CD8-positive, alpha-beta memory T cell (primary cell): ENCODE measurements at regions not wholly inside any gene's neighbourhood (a gene's known extent, or its start where the extent isn't known, plus 50 kb on each side); places are given as distances from the start of the nearest gene placed in this dataset.
A peak's percentile ranks its signal among the peaks of the same experiment; 100 is the strongest.
"Not testable (repeated sequence)": the region's sequence is repeated elsewhere in the genome, so short reads cannot be mapped to it uniquely, and the experiment has no call there.

ENCODE experiments used
- CTCF ChIA-PET: fragments of 350-600 bp; sonication (Branson Sonifier 250); formaldehyde crosslinking; loops from one replicate; lab custom pipeline; 2021; ENCODE audit warnings: antibody characterized with exemption; lab: Charles Lee
- POLR2A ChIA-PET: fragments of 350-600 bp; sonication (Branson Sonifier 250); formaldehyde crosslinking; loops from one replicate; lab custom pipeline; 2021; ENCODE audit warnings: antibody characterized with exemption; lab: Charles Lee
- DNase-seq, 5 donors: peaks; one replicate each; pipeline versions ENCODE4 v3.0.0 to v3.0.0-alpha.2; 2020 to 2022; ENCODE audit warnings: mixed read lengths in 1 of 5
- H3K27ac ChIP-seq: one replicate; pipeline ENCODE4 v1.7.0; 2013; ENCODE audit warnings: low read depth, mild to moderate bottlenecking, low read length, moderate library complexity
- H3K27me3 ChIP-seq: 2 replicates; pipeline ENCODE4 v1.7.0; 2013; ENCODE audit warnings: low read length, mild to moderate bottlenecking; ENCODE audit not compliant: insufficient read depth, poor library complexity, severe bottlenecking
- H3K36me3 ChIP-seq: 2 replicates; pipeline ENCODE4 v1.7.0; 2013; ENCODE audit warnings: mild to moderate bottlenecking, low read length, moderate library complexity; ENCODE audit not compliant: insufficient read depth
- H3K4me1 ChIP-seq: 2 replicates; pipeline ENCODE4 v1.7.0; 2013; ENCODE audit warnings: mild to moderate bottlenecking, low read length, moderate library complexity; ENCODE audit not compliant: insufficient read depth
- H3K4me3 ChIP-seq: 2 replicates; pipeline ENCODE4 v1.7.0; 2013; ENCODE audit warnings: mild to moderate bottlenecking, low read length
- H3K9me3 ChIP-seq: 2 replicates; pipeline ENCODE4 v1.7.0; 2013; ENCODE audit warnings: mild to moderate bottlenecking, low read length
- H3K27ac Mint-ChIP-seq, 8 donors: one replicate each; pipeline ENCODE4 v1.8.0; 2020 to 2021; ENCODE audit warnings: mixed read lengths in 8 of 8, mild to moderate bottlenecking in 6 of 8, inconsistent platforms in 3 of 8, moderate library complexity in 3 of 8
- H3K27me3 Mint-ChIP-seq, 2 donors: one replicate each; pipeline ENCODE4 v1.8.0; 2020 to 2021; ENCODE audit warnings: mixed read lengths in 2 of 2, mild to moderate bottlenecking in 1 of 2, moderate library complexity in 1 of 2
- H3K36me3 Mint-ChIP-seq, 3 donors: one replicate each; pipeline ENCODE4 v1.8.0; 2020 to 2021; ENCODE audit warnings: mixed read lengths in 3 of 3, inconsistent platforms in 1 of 3, mild to moderate bottlenecking in 1 of 3
- H3K4me1 Mint-ChIP-seq, 3 donors: one replicate each; pipeline ENCODE4 v1.8.0; 2020 to 2021; ENCODE audit warnings: mixed read lengths in 3 of 3, inconsistent platforms in 1 of 3, mild to moderate bottlenecking in 1 of 3
- H3K4me3 Mint-ChIP-seq, 7 donors: one replicate each; pipeline ENCODE4 v1.8.0; 2020 to 2021; ENCODE audit warnings: mixed read lengths in 7 of 7, mild to moderate bottlenecking in 6 of 7, moderate library complexity in 4 of 7, inconsistent platforms in 2 of 7
- H3K9me3 Mint-ChIP-seq, 5 donors: one replicate each; pipeline ENCODE4 v1.8.0; 2020 to 2022; ENCODE audit warnings: mixed read lengths in 5 of 5, mild to moderate bottlenecking in 3 of 5, moderate library complexity in 2 of 5, inconsistent platforms in 1 of 5

DNA sequence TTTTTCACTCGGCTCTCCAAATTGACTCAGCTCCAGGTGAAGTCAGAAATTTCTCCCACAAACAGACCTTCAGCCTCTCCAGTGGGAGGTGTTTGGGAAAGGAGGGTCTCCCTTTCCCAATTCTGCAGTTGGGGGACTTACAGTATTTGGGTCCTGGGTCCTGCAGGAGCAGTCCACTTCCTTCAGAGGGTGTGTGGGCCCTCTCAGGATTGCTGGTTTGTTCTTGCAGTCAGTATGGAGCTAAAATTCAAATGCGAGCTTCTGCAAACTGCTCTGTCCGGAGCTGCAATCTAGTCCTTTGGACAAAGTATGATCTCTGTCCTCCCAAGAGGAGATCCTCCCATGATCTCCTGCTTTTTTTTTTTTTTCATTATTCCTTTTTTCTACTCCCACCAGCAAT lies 87.9 kb upstream of the MSTN start:
- no peak overlapping the region for H3K4me3 ChIP-seq
- ChIA-PET CTCF (no interaction called here), POLR2A (no interaction called here)
- no peaks in the 10 kb centered on the region for H3K27me3 ChIP-seq
- DNase-seq, result no peak
- H3K27me3 Mint-ChIP-seq, result peaks cover 3 to 6% of the 10 kb centered on the region in 2 donors
- H3K9me3 Mint-ChIP-seq, result peaks cover 13 to 33% (median 24%) of the 10 kb centered on the region in 5 donors
- peaks cover 0 to 7% (median 0%) of the 10 kb centered on the region in 3 donors for H3K4me1 Mint-ChIP-seq
- no peaks in the 10 kb centered on the region for H3K4me1 ChIP-seq
- H3K27ac Mint-ChIP-seq, result no peak overlapping the region
- no peak overlapping the region for H3K27ac ChIP-seq
- H3K36me3 Mint-ChIP-seq, result peaks cover 0 to 6% (median 2%) of the 10 kb centered on the region in 3 donors
- H3K36me3 ChIP-seq, result no peaks in the 10 kb centered on the region
- no peaks in the 10 kb centered on the region for H3K9me3 ChIP-seq
- no peak overlapping the region for H3K4me3 Mint-ChIP-seq

DNA sequence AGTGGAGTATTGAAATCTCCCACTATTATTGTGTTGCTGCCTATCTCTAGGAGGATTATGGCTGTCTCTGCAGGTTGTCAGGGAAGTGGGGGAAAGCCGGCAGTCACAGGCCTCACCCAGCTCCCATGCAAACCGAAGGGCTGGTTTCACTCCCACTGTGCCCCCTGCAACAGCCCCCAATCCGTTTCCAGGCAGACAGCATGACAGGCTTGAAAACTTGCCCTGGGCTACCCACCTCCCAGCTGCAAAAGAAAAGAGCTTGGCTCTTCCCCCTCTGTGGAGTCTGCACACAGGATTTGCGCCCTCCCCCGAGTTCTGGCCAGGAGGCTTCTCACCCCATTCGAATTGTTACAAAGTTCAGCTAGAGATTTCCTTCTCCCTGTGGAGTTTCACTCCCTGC lies 87.4 kb upstream of the MSTN start:
- no peak overlapping the region for H3K27ac Mint-ChIP-seq
- H3K4me3 Mint-ChIP-seq, result no peak overlapping the region
- Histone ChIP-seq H3K27me3 (no peaks in the 10 kb centered on the region), H3K4me1 (no peaks in the 10 kb centered on the region), H3K4me3 (no peak overlapping the region), H3K27ac (no peak overlapping the region), H3K36me3 (no peaks in the 10 kb centered on the region), H3K9me3 (no peaks in the 10 kb centered on the region)
- peaks cover 13 to 33% (median 24%) of the 10 kb centered on the region in 5 donors for H3K9me3 Mint-ChIP-seq
- DNase-seq, result no peak
- H3K4me1 Mint-ChIP-seq, result peaks cover 0 to 7% (median 0%) of the 10 kb centered on the region in 3 donors
- POLR2A ChIA-PET, result no interaction called here
- H3K36me3 Mint-ChIP-seq, result peaks cover 0 to 6% (median 2%) of the 10 kb centered on the region in 3 donors
- CTCF ChIA-PET, result no interaction called here
- H3K27me3 Mint-ChIP-seq, result peaks cover 3 to 6% of the 10 kb centered on the region in 2 donors

DNA sequence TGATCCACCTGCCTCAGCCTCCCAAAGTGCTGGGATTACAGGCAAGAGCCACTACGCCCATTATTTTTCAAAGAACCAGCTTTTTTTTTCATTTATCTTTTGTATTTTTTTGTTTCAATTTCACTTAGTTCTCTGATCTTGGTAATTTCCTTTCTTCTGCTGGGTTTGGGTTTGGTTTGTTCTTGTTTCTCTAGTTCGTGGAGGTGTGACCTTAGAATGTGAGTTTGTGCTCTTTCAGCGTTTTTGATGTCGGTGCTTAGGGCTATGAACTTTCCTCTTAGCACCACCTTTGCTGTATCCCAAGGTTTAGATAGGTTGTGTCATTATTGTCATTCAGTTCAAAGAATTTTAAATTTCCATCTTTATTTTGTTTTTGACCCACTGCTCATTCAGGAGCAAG lies 86.7 kb upstream of the MSTN start:
- peaks cover 3 to 6% of the 10 kb centered on the region in 2 donors for H3K27me3 Mint-ChIP-seq
- H3K4me1 ChIP-seq, result no peaks in the 10 kb centered on the region
- H3K4me3 ChIP-seq, result no peak overlapping the region
- peak in 1 of 5 donors; percentile 3 for DNase-seq
- no peaks in the 10 kb centered on the region for H3K36me3 ChIP-seq
- POLR2A ChIA-PET, result no interaction called here
- peaks cover 0 to 7% (median 0%) of the 10 kb centered on the region in 3 donors for H3K4me1 Mint-ChIP-seq
- H3K27ac ChIP-seq, result no peak overlapping the region
- no peaks in the 10 kb centered on the region for H3K9me3 ChIP-seq
- H3K27me3 ChIP-seq, result no peaks in the 10 kb centered on the region
- H3K9me3 Mint-ChIP-seq, result peaks cover 13 to 33% (median 24%) of the 10 kb centered on the region in 5 donors
- H3K27ac Mint-ChIP-seq, result peak overlapping the region in 3 of 8 donors; percentile 5 to 82 (median 9)
- CTCF ChIA-PET, result no interaction called here
- peaks cover 0 to 6% (median 2%) of the 10 kb centered on the region in 3 donors for H3K36me3 Mint-ChIP-seq
- H3K4me3 Mint-ChIP-seq, result peak overlapping the region in 2 of 7 donors; percentile 17 to 59

DNA sequence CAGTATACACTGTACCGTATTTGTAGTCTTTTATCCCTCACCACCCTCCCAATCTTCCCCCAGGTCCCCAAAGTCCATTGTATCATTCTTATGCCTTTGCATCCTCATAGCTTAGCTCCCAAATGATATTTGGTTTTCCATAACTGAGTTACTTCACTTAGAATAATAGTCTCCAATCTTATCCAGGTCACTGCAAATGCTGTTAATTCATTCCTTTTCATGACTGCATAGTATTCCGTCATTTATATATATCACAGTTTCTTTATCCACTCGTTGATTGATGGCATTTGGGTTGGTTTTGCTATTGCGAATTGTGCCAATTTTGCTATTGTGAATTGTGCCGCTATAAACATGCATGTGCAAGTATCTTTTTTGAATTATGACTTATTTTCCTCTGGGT lies 83.6 kb upstream of the MSTN start:
- POLR2A ChIA-PET, H3K36me3 Mint-ChIP-seq, CTCF ChIA-PET, H3K9me3 ChIP-seq, H3K36me3 ChIP-seq, H3K27ac ChIP-seq, H3K27ac Mint-ChIP-seq, H3K27me3 Mint-ChIP-seq, H3K4me3 Mint-ChIP-seq, H3K4me1 Mint-ChIP-seq, H3K4me3 ChIP-seq, DNase-seq, H3K4me1 ChIP-seq, H3K27me3 ChIP-seq: not testable (repeated sequence)
- H3K9me3 Mint-ChIP-seq, result peaks cover 21 to 31% (median 28%) of the 10 kb centered on the region in 5 donors

DNA sequence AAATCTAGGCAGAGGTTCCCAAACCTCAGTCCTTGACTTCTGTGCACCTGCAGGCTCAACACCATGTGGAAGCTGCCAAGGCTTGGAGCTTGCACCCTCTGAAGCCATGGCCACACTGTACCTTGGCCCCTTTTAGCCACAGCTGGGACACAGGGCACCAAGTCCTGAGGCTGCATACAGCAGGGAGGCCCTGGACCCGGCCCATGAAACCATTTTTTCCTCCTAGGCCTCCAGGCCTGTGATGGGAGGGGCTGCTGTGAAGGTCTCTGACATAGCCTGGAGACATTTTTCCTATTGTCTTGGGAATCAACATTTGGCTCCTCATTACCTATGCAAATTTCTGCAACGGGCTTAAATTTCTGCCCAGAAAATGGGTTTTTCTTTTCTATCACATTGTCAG lies 77.9 kb upstream of the MSTN start:
- H3K9me3 ChIP-seq, H3K36me3 Mint-ChIP-seq, H3K4me3 Mint-ChIP-seq, H3K27ac ChIP-seq, H3K27me3 Mint-ChIP-seq, CTCF ChIA-PET, H3K4me3 ChIP-seq, DNase-seq, H3K4me1 ChIP-seq, H3K4me1 Mint-ChIP-seq, H3K36me3 ChIP-seq, H3K27ac Mint-ChIP-seq, H3K27me3 ChIP-seq, POLR2A ChIA-PET: not testable (repeated sequence)
- H3K9me3 Mint-ChIP-seq, result peaks cover 0 to 24% (median 12%) of the 10 kb centered on the region in 5 donors

DNA sequence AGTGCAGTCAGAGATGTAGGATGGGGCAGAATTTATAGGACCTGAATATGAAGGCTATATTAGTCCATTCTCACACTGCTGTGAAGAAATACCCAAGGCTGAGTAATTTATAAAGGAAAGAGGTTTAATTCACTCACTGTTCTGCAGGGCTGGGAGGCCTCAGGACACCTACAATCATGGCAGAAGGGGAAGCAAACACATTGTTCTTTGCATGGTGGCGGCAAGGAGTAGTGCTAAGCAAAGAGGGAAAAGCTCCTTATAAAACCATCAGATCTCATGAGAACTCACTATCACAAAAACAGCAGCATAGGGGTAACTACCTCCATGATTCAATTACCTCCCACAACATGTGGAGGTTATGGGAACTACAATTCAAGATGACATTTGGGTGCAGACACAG lies 76.8 kb upstream of the MSTN start:
- DNase-seq, result no peak
- Mint-ChIP-seq H3K27ac (no peak overlapping the region), H3K4me1 (no peaks in the 10 kb centered on the region), H3K36me3 (peaks cover 0 to 8% (median 2%) of the 10 kb centered on the region in 3 donors), H3K9me3 (peaks cover 0 to 24% (median 12%) of the 10 kb centered on the region in 5 donors), H3K27me3 (no peaks in the 10 kb centered on the region), H3K4me3 (no peak overlapping the region)
- H3K36me3 ChIP-seq, result no peaks in the 10 kb centered on the region
- CTCF ChIA-PET, result no interaction called here
- H3K4me1 ChIP-seq, result no peaks in the 10 kb centered on the region
- no peaks in the 10 kb centered on the region for H3K9me3 ChIP-seq
- no peaks in the 10 kb centered on the region for H3K27me3 ChIP-seq
- no peak overlapping the region for H3K27ac ChIP-seq
- H3K4me3 ChIP-seq, result no peak overlapping the region
- POLR2A ChIA-PET, result no interaction called here

DNA sequence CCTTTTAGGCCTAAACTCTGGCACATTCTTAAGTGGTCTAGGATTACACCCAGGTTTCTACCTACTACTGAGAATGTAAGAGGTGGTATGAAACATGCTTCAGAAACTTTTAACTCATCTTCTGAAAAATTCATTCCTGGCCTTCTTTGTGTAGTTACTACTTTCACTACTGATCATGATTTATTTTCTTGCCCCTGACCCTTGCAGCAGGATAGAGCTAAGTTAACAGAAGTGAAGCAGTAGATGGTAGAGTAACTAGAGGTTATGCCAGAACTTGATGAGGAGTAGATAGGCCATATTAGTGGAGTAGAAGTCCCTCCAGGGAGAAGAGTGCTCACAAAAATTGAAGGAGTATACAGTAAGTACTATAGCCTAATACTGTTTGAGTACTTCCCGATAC lies 75.5 kb upstream of the MSTN start:
- Mint-ChIP-seq H3K4me3 (no peak overlapping the region), H3K27ac (no peak overlapping the region), H3K4me1 (no peaks in the 10 kb centered on the region), H3K36me3 (peaks cover 0 to 8% (median 2%) of the 10 kb centered on the region in 3 donors), H3K9me3 (peaks cover 0 to 24% (median 12%) of the 10 kb centered on the region in 5 donors), H3K27me3 (no peaks in the 10 kb centered on the region)
- Histone ChIP-seq H3K27me3 (no peaks in the 10 kb centered on the region), H3K36me3 (no peaks in the 10 kb centered on the region), H3K4me1 (no peaks in the 10 kb centered on the region), H3K9me3 (no peaks in the 10 kb centered on the region), H3K27ac (no peak overlapping the region), H3K4me3 (no peak overlapping the region)
- CTCF ChIA-PET, result no interaction called here
- no peak for DNase-seq
- POLR2A ChIA-PET, result no interaction called here

DNA sequence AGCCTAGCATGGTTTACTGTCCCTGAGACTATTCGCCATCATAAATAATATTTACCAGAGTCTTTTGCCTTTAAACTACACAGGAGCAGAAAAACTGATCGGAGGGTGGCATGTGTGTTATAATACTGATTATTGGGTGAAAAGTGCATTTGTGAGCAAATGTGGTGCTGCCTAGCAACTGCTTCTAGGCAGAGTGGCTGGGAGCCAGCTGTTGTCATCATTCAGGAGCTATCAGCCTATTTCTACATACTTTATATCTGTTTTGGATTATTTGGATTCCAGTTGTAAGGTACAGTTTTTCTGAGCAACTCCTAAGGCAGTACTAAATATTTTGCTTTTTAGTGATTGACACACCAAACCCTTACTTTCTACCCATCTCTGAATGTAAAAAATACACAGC lies 75.0 kb upstream of the MSTN start:
- DNase-seq, result no peak
- H3K36me3 Mint-ChIP-seq, result peaks cover 0 to 8% (median 2%) of the 10 kb centered on the region in 3 donors
- no peak overlapping the region for H3K27ac Mint-ChIP-seq
- Histone ChIP-seq H3K4me1 (no peaks in the 10 kb centered on the region), H3K9me3 (no peaks in the 10 kb centered on the region), H3K27me3 (no peaks in the 10 kb centered on the region), H3K27ac (no peak overlapping the region), H3K36me3 (no peaks in the 10 kb centered on the region), H3K4me3 (no peak overlapping the region)
- no peak overlapping the region for H3K4me3 Mint-ChIP-seq
- no peaks in the 10 kb centered on the region for H3K4me1 Mint-ChIP-seq
- POLR2A ChIA-PET, result no interaction called here
- H3K9me3 Mint-ChIP-seq, result peaks cover 0 to 23% (median 12%) of the 10 kb centered on the region in 5 donors
- CTCF ChIA-PET, result no interaction called here
- no peaks in the 10 kb centered on the region for H3K27me3 Mint-ChIP-seq

DNA sequence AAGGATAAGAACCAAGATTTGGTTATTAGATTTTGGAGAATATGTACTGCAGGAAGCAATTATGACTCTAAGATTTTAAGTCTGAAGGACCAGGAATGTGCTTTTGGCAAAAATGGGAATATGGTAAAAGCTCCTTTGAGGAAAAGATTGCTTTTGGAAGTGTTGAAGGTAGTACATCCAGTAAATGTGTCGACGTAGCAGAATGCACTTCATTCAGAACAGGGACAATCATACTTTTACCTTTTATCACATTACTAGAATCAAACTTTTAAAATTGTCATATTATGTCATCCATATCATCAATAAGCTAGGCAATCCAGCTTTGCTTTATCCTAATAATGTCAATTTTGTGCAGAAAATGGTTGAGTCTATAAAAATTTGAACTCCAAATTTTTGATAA lies 74.3 kb upstream of the MSTN start:
- Histone ChIP-seq H3K27ac (no peak overlapping the region), H3K36me3 (no peaks in the 10 kb centered on the region), H3K4me3 (no peak overlapping the region), H3K27me3 (no peaks in the 10 kb centered on the region), H3K4me1 (no peaks in the 10 kb centered on the region), H3K9me3 (no peaks in the 10 kb centered on the region)
- Mint-ChIP-seq H3K36me3 (peaks cover 0 to 8% (median 2%) of the 10 kb centered on the region in 3 donors), H3K4me3 (no peak overlapping the region), H3K27ac (no peak overlapping the region), H3K27me3 (no peaks in the 10 kb centered on the region), H3K4me1 (no peaks in the 10 kb centered on the region), H3K9me3 (peaks cover 0 to 19% (median 7%) of the 10 kb centered on the region in 5 donors)
- CTCF ChIA-PET, result no interaction called here
- no peak for DNase-seq
- POLR2A ChIA-PET, result no interaction called here
